Fibroblast of skin of back (primary cell): ENCODE measurements at regions not wholly inside any gene's neighbourhood (a gene's known extent, or its start where the extent isn't known, plus 50 kb on each side); places are given as distances from the start of the nearest gene placed in this dataset.

Source experiments
- DNase-seq: peaks from one replicate; pipeline ENCODE4 v3.0.0-alpha.2; 2013

GRCh38 chr3:90018779-90019178, 911.4 kb downstream of the EPHA3 start:
- no peak for DNase-seq

GRCh38 chr3:90025019-90025418, 917.6 kb downstream of the EPHA3 start:
- no peak for DNase-seq

- no peak for DNase-seq
These were observed 919.0 kb downstream of the EPHA3 start for GRCh38 chr3:90026406-90026805.

- no peak for DNase-seq
These were observed 923.7 kb downstream of the EPHA3 start for GRCh38 chr3:90031121-90031520.

GRCh38 chr3:90032980-90033641, 925.7 kb downstream of the EPHA3 start:
- DNase-seq: no peak

- no peak for DNase-seq
These were observed 926.6 kb downstream of the EPHA3 start for GRCh38 chr3:90034038-90034437.

GRCh38 chr3:90035643-90036042, 928.2 kb downstream of the EPHA3 start:
- no peak for DNase-seq

- no peak for DNase-seq
These were observed 929.6 kb downstream of the EPHA3 start for GRCh38 chr3:90036939-90037469.

GRCh38 chr3:90039994-90040393, 932.6 kb downstream of the EPHA3 start:
- DNase-seq: no peak

- DNase-seq: no peak
These were observed 933.1 kb downstream of the EPHA3 start for GRCh38 chr3:90040554-90040953.

- no peak for DNase-seq
These were observed 934.6 kb downstream of the EPHA3 start for GRCh38 chr3:90041995-90042394.

GRCh38 chr3:90043287-90043686, 935.9 kb downstream of the EPHA3 start:
- no peak for DNase-seq

GRCh38 chr3:90044084-90044816, 936.8 kb downstream of the EPHA3 start:
- no peak for DNase-seq

GRCh38 chr3:90052425-90052950, 945.1 kb downstream of the EPHA3 start:
- peak; percentile 9 for DNase-seq

- DNase-seq: no peak
These were observed 946.9 kb downstream of the EPHA3 start for GRCh38 chr3:90054311-90054710.

GRCh38 chr3:90055666-90056065, 948.2 kb downstream of the EPHA3 start:
- DNase-seq: peak; percentile 69

GRCh38 chr3:90056281-90057032, 949.0 kb downstream of the EPHA3 start:
- no peak for DNase-seq

- DNase-seq: peak; percentile 68
These were observed 954.6 kb downstream of the EPHA3 start for GRCh38 chr3:90062016-90062415.

- DNase-seq: no peak
These were observed 955.3 kb downstream of the EPHA3 start for GRCh38 chr3:90062631-90063200.

- DNase-seq: no peak
These were observed 961.4 kb downstream of the EPHA3 start for GRCh38 chr3:90068783-90069182.

GRCh38 chr3:90069748-90070147, 962.3 kb downstream of the EPHA3 start:
- DNase-seq: peak; percentile 11

- no peak for DNase-seq
These were observed 968.7 kb downstream of the EPHA3 start for GRCh38 chr3:90076136-90076535.

- no peak for DNase-seq
These were observed 973.6 kb downstream of the EPHA3 start for GRCh38 chr3:90080988-90081387.
